ENCODE measurements at regions not wholly inside any gene's neighbourhood (a gene's known extent, or its start where the extent isn't known, plus 50 kb on each side); places are given as distances from the start of the nearest gene placed in this dataset.

- H3K79me2 ChIP-seq (ENCODE audit: insufficient read depth, low read depth) = no peaks in the 10 kb centered on the region
- H3K27ac ChIP-seq = no peak overlapping the region
- H2AFZ ChIP-seq (ENCODE audit: low read depth) = no peak overlapping the region
- H3K4me3 ChIP-seq (IDR thresholded peaks at IDR 0.05; ENCODE audit: insufficient read depth, low read depth, low read length) = no peak overlapping the region
- no peaks in the 10 kb centered on the region for H3K4me1 ChIP-seq (ENCODE audit: low read depth, poor library complexity, severe bottlenecking)
- H3K36me3 ChIP-seq (ENCODE audit: insufficient read depth) = no peaks in the 10 kb centered on the region
- no peak overlapping the region for H3K4me2 ChIP-seq
- H4K20me1 ChIP-seq (ENCODE audit: insufficient read depth) = no peaks in the 10 kb centered on the region
- H3K9ac ChIP-seq = no peak overlapping the region
- TF ChIP-seq CTCF (conservative IDR thresholded peaks at IDR 0.05; ENCODE audit: low read depth, low read length) = no peak
- no peaks in the 10 kb centered on the region for H3K27me3 ChIP-seq (ENCODE audit: insufficient read depth, low read depth)
Observed at GRCh38 chr13:109602356-109602755, 184.0 kb downstream of the IRS2 start.

- Histone ChIP-seq H3K4me3 (IDR thresholded peaks at IDR 0.05; ENCODE audit: insufficient read depth, low read depth, low read length) (no peak overlapping the region), H3K27ac (no peak overlapping the region), H3K9ac (no peak overlapping the region), H4K20me1 (ENCODE audit: insufficient read depth) (no peaks in the 10 kb centered on the region), H3K4me2 (no peak overlapping the region), H3K36me3 (ENCODE audit: insufficient read depth) (no peaks in the 10 kb centered on the region), H3K79me2 (ENCODE audit: insufficient read depth, low read depth) (no peaks in the 10 kb centered on the region), H3K4me1 (ENCODE audit: low read depth, poor library complexity, severe bottlenecking) (no peaks in the 10 kb centered on the region), H3K27me3 (ENCODE audit: insufficient read depth, low read depth) (no peaks in the 10 kb centered on the region), H2AFZ (ENCODE audit: low read depth) (no peak overlapping the region)
- TF ChIP-seq CTCF (conservative IDR thresholded peaks at IDR 0.05; ENCODE audit: low read depth, low read length) = no peak
Observed at GRCh38 chr13:109599901-109600657, 186.3 kb downstream of the IRS2 start.

- no peak overlapping the region for H3K4me2 ChIP-seq
- no peak overlapping the region for H3K9ac ChIP-seq
- H3K79me2 ChIP-seq (ENCODE audit: insufficient read depth, low read depth) = no peaks in the 10 kb centered on the region
- H3K27ac ChIP-seq = no peak overlapping the region
- H4K20me1 ChIP-seq (ENCODE audit: insufficient read depth) = no peaks in the 10 kb centered on the region
- no peak overlapping the region for H2AFZ ChIP-seq (ENCODE audit: low read depth)
- no peak overlapping the region for H3K4me3 ChIP-seq (IDR thresholded peaks at IDR 0.05; ENCODE audit: insufficient read depth, low read depth, low read length)
- no peaks in the 10 kb centered on the region for H3K4me1 ChIP-seq (ENCODE audit: low read depth, poor library complexity, severe bottlenecking)
- TF ChIP-seq CTCF (conservative IDR thresholded peaks at IDR 0.05; ENCODE audit: low read depth, low read length) = no peak
- no peaks in the 10 kb centered on the region for H3K27me3 ChIP-seq (ENCODE audit: insufficient read depth, low read depth)
- H3K36me3 ChIP-seq (ENCODE audit: insufficient read depth) = no peaks in the 10 kb centered on the region
Observed at GRCh38 chr13:109595471-109595870, 190.9 kb downstream of the IRS2 start.

- Histone ChIP-seq H3K27me3 (ENCODE audit: insufficient read depth, low read depth) (no peaks in the 10 kb centered on the region), H3K79me2 (ENCODE audit: insufficient read depth, low read depth) (no peaks in the 10 kb centered on the region), H3K9ac (no peak overlapping the region), H3K4me2 (no peak overlapping the region), H3K4me3 (IDR thresholded peaks at IDR 0.05; ENCODE audit: insufficient read depth, low read depth, low read length) (no peak overlapping the region), H2AFZ (ENCODE audit: low read depth) (no peak overlapping the region), H3K27ac (no peak overlapping the region), H3K4me1 (ENCODE audit: low read depth, poor library complexity, severe bottlenecking) (no peaks in the 10 kb centered on the region), H3K36me3 (ENCODE audit: insufficient read depth) (no peaks in the 10 kb centered on the region), H4K20me1 (ENCODE audit: insufficient read depth) (no peaks in the 10 kb centered on the region)
- TF ChIP-seq CTCF (conservative IDR thresholded peaks at IDR 0.05; ENCODE audit: low read depth, low read length) = no peak
Observed at GRCh38 chr13:109593230-109593629, 193.2 kb downstream of the IRS2 start.
